Activated CD4-positive, alpha-beta T cell treated with anti-CD3 and anti-CD28 coated beads, Interleukin-10, Interleukin-2, amounts not matched to agents 100 ng/mL and 50 ng/mL, durations not matched to agents 16 hours and 8 hours (primary cell): ENCODE measurements at regions not wholly inside any gene's neighbourhood (a gene's known extent, or its start where the extent isn't known, plus 50 kb on each side); places are given as distances from the start of the nearest gene placed in this dataset.
A peak's percentile ranks its signal among the peaks of the same experiment; 100 is the strongest.

ENCODE experiments used
- DNase-seq: peaks from one replicate; pipeline ENCODE4 v3.0.0-alpha.2; 2020

GRCh38 chr10:10647331-10647730, 370.3 kb upstream of the CELF2 start:
- no peak for DNase-seq

- DNase-seq, result no peak
These were observed 360.4 kb upstream of the CELF2 start for GRCh38 chr10:10657139-10657760.

- no peak for DNase-seq
These were observed 359.4 kb upstream of the CELF2 start for GRCh38 chr10:10658172-10658785.

- no peak for DNase-seq
These were observed 357.6 kb upstream of the CELF2 start for GRCh38 chr10:10660054-10660453.

- DNase-seq, result no peak
These were observed 356.5 kb upstream of the CELF2 start for GRCh38 chr10:10661176-10661575.

- DNase-seq, result no peak
These were observed 354.8 kb upstream of the CELF2 start for GRCh38 chr10:10662716-10663408.

- DNase-seq, result no peak
These were observed 354.1 kb upstream of the CELF2 start for GRCh38 chr10:10663622-10664021.

GRCh38 chr10:10665750-10666149, 351.9 kb upstream of the CELF2 start:
- no peak for DNase-seq

GRCh38 chr10:10667466-10667865, 350.2 kb upstream of the CELF2 start:
- DNase-seq, result no peak

- no peak for DNase-seq
These were observed 340.7 kb upstream of the CELF2 start for GRCh38 chr10:10676972-10677371.

GRCh38 chr10:10677479-10677878, 340.2 kb upstream of the CELF2 start:
- peak; percentile 57 for DNase-seq

- DNase-seq, result no peak
These were observed 337.2 kb upstream of the CELF2 start for GRCh38 chr10:10680496-10680895.

GRCh38 chr10:10684972-10685371, 332.7 kb upstream of the CELF2 start:
- no peak for DNase-seq

GRCh38 chr10:10685566-10685965, 332.1 kb upstream of the CELF2 start:
- DNase-seq, result no peak

- DNase-seq, result no peak
These were observed 329.9 kb upstream of the CELF2 start for GRCh38 chr10:10687751-10688150.

- no peak for DNase-seq
These were observed 318.2 kb upstream of the CELF2 start for GRCh38 chr10:10699427-10699826.

- no peak for DNase-seq
These were observed 316.5 kb upstream of the CELF2 start for GRCh38 chr10:10701084-10701611.

- DNase-seq, result no peak
These were observed 315.5 kb upstream of the CELF2 start for GRCh38 chr10:10702211-10702610.

- DNase-seq, result no peak
These were observed 314.3 kb upstream of the CELF2 start for GRCh38 chr10:10703382-10703781.

- no peak for DNase-seq
These were observed 305.4 kb upstream of the CELF2 start for GRCh38 chr10:10712155-10712704.

GRCh38 chr10:10714327-10714726, 303.3 kb upstream of the CELF2 start:
- no peak for DNase-seq

GRCh38 chr10:10716972-10717371, 300.7 kb upstream of the CELF2 start:
- no peak for DNase-seq

GRCh38 chr10:10722422-10722821, 295.2 kb upstream of the CELF2 start:
- DNase-seq, result no peak

- DNase-seq, result no peak
These were observed 292.5 kb upstream of the CELF2 start for GRCh38 chr10:10725196-10725595.
